ENCODE measurements at regions not wholly inside any gene's neighbourhood (a gene's known extent, or its start where the extent isn't known, plus 50 kb on each side); places are given as distances from the start of the nearest gene placed in this dataset.
A peak's percentile ranks its signal among the peaks of the same experiment; 100 is the strongest.

- Histone ChIP-seq H3K4me3 (no peak overlapping the region), H3K27me3 (peaks cover 0 to 7% (median 4%) of the 10 kb centered on the region in 3 donors), H3K36me3 (no peaks in the 10 kb centered on the region), H3K27ac (no peak overlapping the region), H3K9me3 (no peaks in the 10 kb centered on the region), H3K4me1 (no peaks in the 10 kb centered on the region)
- WGBS, 5 donors: 74 to 82% (median 79%) methylated on average over 3 of the region's 3 CpGs
- TF ChIP-seq EP300 (IDR thresholded peaks at IDR 0.05) (no peak), POLR2A (IDR thresholded peaks at IDR 0.05) (no peak), CTCF (IDR thresholded peaks at IDR 0.05) (no peak), POLR2AphosphoS5 (IDR thresholded peaks at IDR 0.05) (no peak)
- no peak for DNase-seq
- intact Hi-C loops (cut with DNase I; ENCODE audit: low total_unique reads): no loop called here
Measured at GRCh38 chr21:37986000-37986399, 69.7 kb upstream of the KCNJ6 start.

GRCh38 chr21:37986751-37987399, 70.6 kb upstream of the KCNJ6 start:
- Histone ChIP-seq H3K9me3 (no peaks in the 10 kb centered on the region), H3K4me1 (no peaks in the 10 kb centered on the region), H3K27ac (no peak overlapping the region), H3K27me3 (peaks cover 0 to 7% (median 4%) of the 10 kb centered on the region in 3 donors), H3K4me3 (no peak overlapping the region), H3K36me3 (no peaks in the 10 kb centered on the region)
- 43 to 51% (median 47%) methylated on average over 5 of the region's 5 CpGs for WGBS, 5 donors
- DNase-seq: peak in 1 of 2 donors; percentile 6
- intact Hi-C loops (cut with DNase I; ENCODE audit: low total_unique reads): no loop called here
- TF ChIP-seq CTCF (IDR thresholded peaks at IDR 0.05): no peak
- TF ChIP-seq POLR2AphosphoS5 (IDR thresholded peaks at IDR 0.05): no peak

GRCh38 chr21:37987668-37988067, 71.4 kb upstream of the KCNJ6 start:
- no peaks in the 10 kb centered on the region for H3K36me3 ChIP-seq
- DNase-seq: no peak
- no peak overlapping the region for H3K4me3 ChIP-seq
- peaks cover 0 to 7% (median 4%) of the 10 kb centered on the region in 3 donors for H3K27me3 ChIP-seq
- WGBS, 5 donors: 83 to 91% (median 91%) methylated on average over 5 of the region's 5 CpGs
- no peaks in the 10 kb centered on the region for H3K4me1 ChIP-seq
- no peak for TF ChIP-seq POLR2AphosphoS5 (IDR thresholded peaks at IDR 0.05)
- TF ChIP-seq POLR2A (IDR thresholded peaks at IDR 0.05): no peak
- TF ChIP-seq CTCF (IDR thresholded peaks at IDR 0.05): no peak
- TF ChIP-seq EP300 (IDR thresholded peaks at IDR 0.05): no peak
- intact Hi-C loops (cut with DNase I; ENCODE audit: low total_unique reads): no loop called here
- H3K27ac ChIP-seq: no peak overlapping the region
- H3K9me3 ChIP-seq: no peaks in the 10 kb centered on the region

GRCh38 chr21:37993071-37993470, 76.8 kb upstream of the KCNJ6 start:
- no peaks in the 10 kb centered on the region for H3K4me1 ChIP-seq
- no peak overlapping the region for H3K4me3 ChIP-seq
- H3K36me3 ChIP-seq: no peaks in the 10 kb centered on the region
- no peaks in the 10 kb centered on the region for H3K9me3 ChIP-seq
- H3K27ac ChIP-seq: no peak overlapping the region
- DNase-seq: no peak
- WGBS, 5 donors: 45 to 68% (median 62%) methylated on average over 1 of the region's 1 CpG
- intact Hi-C loops (cut with DNase I; ENCODE audit: low total_unique reads): no loop called here
- peaks cover 0 to 5% (median 0%) of the 10 kb centered on the region in 3 donors for H3K27me3 ChIP-seq
- no peak for TF ChIP-seq EP300 (IDR thresholded peaks at IDR 0.05)
- no peak for TF ChIP-seq POLR2AphosphoS5 (IDR thresholded peaks at IDR 0.05)
- no peak for TF ChIP-seq CTCF (IDR thresholded peaks at IDR 0.05)

Data from stomach (tissue), 8 donors.